Tibial nerve (tissue), 4 donors: ENCODE measurements at regions not wholly inside any gene's neighbourhood (a gene's known extent, or its start where the extent isn't known, plus 50 kb on each side); places are given as distances from the start of the nearest gene placed in this dataset.

Experiments used
- DNase-seq, 2 donors: peaks; one replicate each; pipeline ENCODE4 v3.0.0-alpha.2; 2019; ENCODE audit warnings: low spot score in 2 of 2
- H3K27ac ChIP-seq, 4 donors: fragments of 200-600 bp; sonication (generic) in 3 of 4; one replicate each; pipeline ENCODE4 v1.5.1; 2017 to 2019; ENCODE audit warnings: mild to moderate bottlenecking in 1 of 4
- H3K27me3 ChIP-seq, 2 donors: fragments of 200-600 bp; sonication (generic) in 1 of 2; one replicate each; pipeline versions ENCODE4 v1.5.1 to v1.6.0; 2017 to 2019
- H3K36me3 ChIP-seq, 3 donors: fragments of 200-600 bp; sonication (generic); one replicate each; pipeline ENCODE4 v1.5.1; 2018 to 2019
- H3K4me1 ChIP-seq, 4 donors: fragments of 200-600 bp; sonication (generic) in 3 of 4; one replicate each; pipeline ENCODE4 v1.5.1; 2017 to 2019
- H3K4me3 ChIP-seq, 4 donors: fragments of 200-600 bp; sonication (generic) in 3 of 4; one replicate each; pipeline ENCODE4 v1.5.1; 2017 to 2019; ENCODE audit warnings: mild to moderate bottlenecking in 1 of 4, moderate library complexity in 1 of 4
- H3K9me3 ChIP-seq, 4 donors: fragments of 200-600 bp; sonication (generic) in 3 of 4; one replicate each; pipeline ENCODE4 v1.5.1; 2017 to 2019
- CTCF ChIP-seq, 5 experiments: fragments of 200-600 bp in 3 of 5; fragments of 450-650 bp in 2 of 5; sonication (generic) in 3 of 5; IDR thresholded peaks; one replicate each; pipeline ENCODE4 v1.5.1; 2016 to 2019; ENCODE audit warnings: antibody characterized with exemption in 5 of 5, mild to moderate bottlenecking in 3 of 5, moderate library complexity in 2 of 5
- EP300 ChIP-seq, 2 donors: sonication (generic); formaldehyde crosslinking; IDR thresholded peaks; one replicate each; pipeline ENCODE4 v1.6.1; 2017; ENCODE audit warnings: antibody characterized with exemption in 2 of 2, mild to moderate bottlenecking in 1 of 2
- POLR2A ChIP-seq, 2 donors: fragments of 450-650 bp; IDR thresholded peaks; one replicate each; pipeline ENCODE4 v1.6.1; 2017; ENCODE audit warnings: antibody characterized with exemption in 2 of 2, mild to moderate bottlenecking in 2 of 2, moderate library complexity in 2 of 2
- WGBS, 2 donors: methylation state at CpG; one replicate each; pipeline ENCODE4 v1.1.5; 2018; 5-methylcytosine and 5-hydroxymethylcytosine counted together

DNA sequence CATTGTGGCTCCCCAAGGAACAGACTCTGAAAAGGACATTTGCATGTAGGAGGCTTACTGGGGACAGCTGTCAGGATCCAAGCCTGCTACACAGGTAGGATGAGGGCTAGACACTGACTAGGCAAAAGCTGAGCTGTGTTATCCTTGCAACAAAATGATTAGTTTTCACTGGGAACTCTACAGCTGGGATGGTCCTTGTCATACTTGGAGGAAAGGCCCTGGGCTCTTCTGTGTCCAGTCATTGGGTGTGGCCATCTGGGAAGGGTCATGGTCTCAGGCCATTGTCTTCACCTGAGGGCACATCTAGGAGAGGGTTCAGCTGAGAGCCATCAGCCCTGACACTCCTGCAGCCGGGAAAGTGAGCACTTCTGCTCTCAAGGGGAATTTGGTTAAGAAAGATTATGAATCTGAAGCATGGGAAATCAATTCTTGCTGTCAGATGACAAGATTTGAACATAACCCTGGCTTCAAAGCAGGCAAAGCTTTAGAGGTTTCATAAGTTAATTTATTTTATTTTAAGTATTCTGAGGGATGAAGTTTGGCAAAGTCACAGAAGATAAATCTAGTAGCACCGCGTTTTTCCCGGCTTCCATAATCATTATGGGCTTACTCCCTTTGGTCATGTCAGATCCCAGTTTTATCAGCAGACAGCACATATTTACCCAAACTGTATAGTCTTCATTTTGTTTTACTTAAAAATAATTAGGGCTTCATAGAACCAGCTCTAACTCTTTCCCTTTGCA, 78.4 kb upstream of the SLC22A23 start:
- H3K27me3 ChIP-seq: no peaks in the 10 kb centered on the region
- DNase-seq: no peak
- H3K27ac ChIP-seq: no peak overlapping the region
- H3K4me3 ChIP-seq: no peak overlapping the region
- TF ChIP-seq EP300 (IDR thresholded peaks at IDR 0.05) (no peak), POLR2A (IDR thresholded peaks at IDR 0.05) (no peak), CTCF (IDR thresholded peaks at IDR 0.05) (no peak)
- WGBS, 2 donors: 86 to 90% methylated on average over 4 of the region's 4 CpGs
- no peaks in the 10 kb centered on the region for H3K9me3 ChIP-seq
- H3K4me1 ChIP-seq: no peaks in the 10 kb centered on the region
- no peaks in the 10 kb centered on the region for H3K36me3 ChIP-seq

GRCh38 chr6:3534599-3534998, 77.7 kb upstream of the SLC22A23 start:
- Histone ChIP-seq H3K36me3 (no peaks in the 10 kb centered on the region), H3K4me3 (no peak overlapping the region), H3K4me1 (no peaks in the 10 kb centered on the region), H3K27ac (no peak overlapping the region), H3K9me3 (no peaks in the 10 kb centered on the region), H3K27me3 (no peaks in the 10 kb centered on the region)
- TF ChIP-seq CTCF (IDR thresholded peaks at IDR 0.05) (no peak), EP300 (IDR thresholded peaks at IDR 0.05) (no peak), POLR2A (IDR thresholded peaks at IDR 0.05) (no peak)
- WGBS, 2 donors: 91 to 92% methylated on average over 4 of the region's 4 CpGs
- no peak for DNase-seq

DNA sequence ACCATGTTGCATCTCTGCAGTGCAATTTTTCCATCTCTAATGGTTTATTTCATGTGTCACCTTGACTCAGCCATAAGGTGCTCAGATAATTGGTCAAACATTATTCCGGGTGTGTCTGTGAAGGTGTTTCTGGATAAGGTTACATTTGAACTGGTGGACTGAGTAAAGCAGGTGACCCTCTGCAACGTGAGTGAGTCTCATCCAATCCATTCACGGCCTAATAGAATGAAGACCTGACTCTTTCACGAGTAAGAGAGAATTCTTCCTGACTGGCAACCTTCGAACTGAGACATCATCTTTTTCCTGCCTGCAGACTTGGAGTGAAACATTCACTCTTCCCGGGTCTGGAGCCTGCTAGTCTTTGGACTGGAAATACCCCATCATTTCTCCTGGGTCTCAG, 77.1 kb upstream of the SLC22A23 start:
- H3K27me3 ChIP-seq: no peaks in the 10 kb centered on the region
- DNase-seq: no peak
- 84 to 87% methylated on average over 6 of the region's 6 CpGs for WGBS, 2 donors
- H3K9me3 ChIP-seq: no peaks in the 10 kb centered on the region
- no peak overlapping the region for H3K27ac ChIP-seq
- TF ChIP-seq CTCF (IDR thresholded peaks at IDR 0.05) (no peak), EP300 (IDR thresholded peaks at IDR 0.05) (no peak), POLR2A (IDR thresholded peaks at IDR 0.05) (no peak)
- no peaks in the 10 kb centered on the region for H3K4me1 ChIP-seq
- H3K36me3 ChIP-seq: no peaks in the 10 kb centered on the region
- H3K4me3 ChIP-seq: no peak overlapping the region

GRCh38 chr6:3532296-3532916, 75.6 kb upstream of the SLC22A23 start:
- TF ChIP-seq CTCF (IDR thresholded peaks at IDR 0.05): no peak
- TF ChIP-seq POLR2A (IDR thresholded peaks at IDR 0.05): no peak
- no peak for TF ChIP-seq EP300 (IDR thresholded peaks at IDR 0.05)
- WGBS, 2 donors: 84% methylated on average over 5 of the region's 5 CpGs
- no peaks in the 10 kb centered on the region for H3K9me3 ChIP-seq
- DNase-seq: no peak
- H3K27ac ChIP-seq: no peak overlapping the region
- no peak overlapping the region for H3K4me3 ChIP-seq
- H3K27me3 ChIP-seq: no peaks in the 10 kb centered on the region
- H3K36me3 ChIP-seq: no peaks in the 10 kb centered on the region
- H3K4me1 ChIP-seq: no peaks in the 10 kb centered on the region

GRCh38 chr6:3531481-3531880, 74.6 kb upstream of the SLC22A23 start:
- 82 to 88% methylated on average over 7 of the region's 7 CpGs for WGBS, 2 donors
- Histone ChIP-seq H3K9me3 (no peaks in the 10 kb centered on the region), H3K27ac (no peak overlapping the region), H3K27me3 (no peaks in the 10 kb centered on the region), H3K4me1 (no peaks in the 10 kb centered on the region), H3K36me3 (no peaks in the 10 kb centered on the region), H3K4me3 (no peak overlapping the region)
- TF ChIP-seq EP300 (IDR thresholded peaks at IDR 0.05) (no peak), POLR2A (IDR thresholded peaks at IDR 0.05) (no peak), CTCF (IDR thresholded peaks at IDR 0.05) (no peak)
- DNase-seq: no peak
